ENCODE measurements at regions not wholly inside any gene's neighbourhood (a gene's known extent, or its start where the extent isn't known, plus 50 kb on each side); places are given as distances from the start of the nearest gene placed in this dataset.
A peak's percentile ranks its signal among the peaks of the same experiment; 100 is the strongest.

DNA sequence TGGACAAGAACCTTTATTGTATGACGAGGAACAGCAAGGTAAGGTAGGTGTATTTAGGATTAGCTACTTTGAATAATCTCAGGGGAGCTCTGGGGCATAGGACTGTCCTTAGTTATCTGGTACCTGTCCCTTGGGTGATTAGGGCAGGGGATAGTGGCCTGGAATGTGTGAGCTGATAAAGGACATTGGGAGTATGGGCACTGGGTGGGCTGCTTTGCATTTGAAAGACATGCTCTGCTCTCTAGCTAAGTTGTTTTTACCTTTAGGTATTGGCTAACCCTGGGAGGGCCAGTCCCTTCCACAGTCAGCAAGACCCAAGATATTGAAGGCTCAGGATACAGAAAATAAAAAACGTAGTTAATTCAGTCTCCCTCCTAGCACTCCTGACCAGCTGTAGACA lies 282.8 kb upstream of the C9orf72 start:
- H3K9me3 Mint-ChIP-seq, result no peaks in the 10 kb centered on the region
- H3K36me3 Mint-ChIP-seq (ENCODE audit: low read depth), result no peaks in the 10 kb centered on the region
- no peak overlapping the region for H3K4me3 Mint-ChIP-seq
- H3K27me3 Mint-ChIP-seq (ENCODE audit: low read depth), result peaks cover 8% of the 10 kb centered on the region
- TF ChIP-seq, protein P1, sequence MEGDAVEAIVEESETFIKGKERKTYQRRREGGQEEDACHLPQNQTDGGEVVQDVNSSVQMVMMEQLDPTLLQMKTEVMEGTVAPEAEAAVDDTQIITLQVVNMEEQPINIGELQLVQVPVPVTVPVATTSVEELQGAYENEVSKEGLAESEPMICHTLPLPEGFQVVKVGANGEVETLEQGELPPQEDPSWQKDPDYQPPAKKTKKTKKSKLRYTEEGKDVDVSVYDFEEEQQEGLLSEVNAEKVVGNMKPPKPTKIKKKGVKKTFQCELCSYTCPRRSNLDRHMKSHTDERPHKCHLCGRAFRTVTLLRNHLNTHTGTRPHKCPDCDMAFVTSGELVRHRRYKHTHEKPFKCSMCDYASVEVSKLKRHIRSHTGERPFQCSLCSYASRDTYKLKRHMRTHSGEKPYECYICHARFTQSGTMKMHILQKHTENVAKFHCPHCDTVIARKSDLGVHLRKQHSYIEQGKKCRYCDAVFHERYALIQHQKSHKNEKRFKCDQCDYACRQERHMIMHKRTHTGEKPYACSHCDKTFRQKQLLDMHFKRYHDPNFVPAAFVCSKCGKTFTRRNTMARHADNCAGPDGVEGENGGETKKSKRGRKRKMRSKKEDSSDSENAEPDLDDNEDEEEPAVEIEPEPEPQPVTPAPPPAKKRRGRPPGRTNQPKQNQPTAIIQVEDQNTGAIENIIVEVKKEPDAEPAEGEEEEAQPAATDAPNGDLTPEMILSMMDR (IDR thresholded peaks at IDR 0.05; ENCODE audit: unreplicated experiment in 3 of 3), result no peak
- H3K27ac Mint-ChIP-seq, result no peak overlapping the region
- peaks cover 5% of the 10 kb centered on the region for H3K4me1 Mint-ChIP-seq

DNA sequence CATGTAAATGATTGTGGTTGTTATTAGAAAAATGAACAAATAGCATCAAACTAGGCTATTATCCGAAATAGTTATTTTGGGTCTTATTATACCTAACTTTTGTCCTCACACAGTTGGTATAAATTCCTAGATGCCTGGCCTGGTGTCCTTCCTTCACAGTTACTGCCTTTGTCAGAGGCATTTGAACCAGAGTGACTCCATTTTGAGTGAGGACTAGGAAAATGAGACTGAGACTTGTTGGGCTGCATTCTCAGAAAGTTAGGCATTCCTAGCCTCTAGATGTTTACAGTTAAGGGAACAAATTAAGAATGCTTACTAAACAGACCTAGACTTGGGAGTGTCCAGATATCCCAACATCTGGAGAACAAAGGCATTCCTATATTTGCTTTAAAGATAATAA lies 283.5 kb upstream of the C9orf72 start:
- H3K4me1 Mint-ChIP-seq, result peaks cover 3% of the 10 kb centered on the region
- no peaks in the 10 kb centered on the region for H3K9me3 Mint-ChIP-seq
- no peaks in the 10 kb centered on the region for H3K36me3 Mint-ChIP-seq (ENCODE audit: low read depth)
- TF ChIP-seq, protein P1 (IDR thresholded peaks at IDR 0.05; ENCODE audit: unreplicated experiment in 3 of 3), result no peak
- no peak overlapping the region for H3K27ac Mint-ChIP-seq
- peaks cover 8% of the 10 kb centered on the region for H3K27me3 Mint-ChIP-seq (ENCODE audit: low read depth)
- H3K4me3 Mint-ChIP-seq, result no peak overlapping the region

GRCh38 chr9:27861887-27862286 lies 288.6 kb upstream of the C9orf72 start:
- Mint-ChIP-seq H3K4me1 (peaks cover 14% of the 10 kb centered on the region), H3K27me3 (ENCODE audit: low read depth) (peaks cover 3% of the 10 kb centered on the region), H3K27ac (no peak overlapping the region), H3K36me3 (ENCODE audit: low read depth) (no peaks in the 10 kb centered on the region), H3K4me3 (no peak overlapping the region), H3K9me3 (no peaks in the 10 kb centered on the region)
- TF ChIP-seq, protein P1 (IDR thresholded peaks at IDR 0.05; ENCODE audit: unreplicated experiment in 3 of 3), result no peak

DNA sequence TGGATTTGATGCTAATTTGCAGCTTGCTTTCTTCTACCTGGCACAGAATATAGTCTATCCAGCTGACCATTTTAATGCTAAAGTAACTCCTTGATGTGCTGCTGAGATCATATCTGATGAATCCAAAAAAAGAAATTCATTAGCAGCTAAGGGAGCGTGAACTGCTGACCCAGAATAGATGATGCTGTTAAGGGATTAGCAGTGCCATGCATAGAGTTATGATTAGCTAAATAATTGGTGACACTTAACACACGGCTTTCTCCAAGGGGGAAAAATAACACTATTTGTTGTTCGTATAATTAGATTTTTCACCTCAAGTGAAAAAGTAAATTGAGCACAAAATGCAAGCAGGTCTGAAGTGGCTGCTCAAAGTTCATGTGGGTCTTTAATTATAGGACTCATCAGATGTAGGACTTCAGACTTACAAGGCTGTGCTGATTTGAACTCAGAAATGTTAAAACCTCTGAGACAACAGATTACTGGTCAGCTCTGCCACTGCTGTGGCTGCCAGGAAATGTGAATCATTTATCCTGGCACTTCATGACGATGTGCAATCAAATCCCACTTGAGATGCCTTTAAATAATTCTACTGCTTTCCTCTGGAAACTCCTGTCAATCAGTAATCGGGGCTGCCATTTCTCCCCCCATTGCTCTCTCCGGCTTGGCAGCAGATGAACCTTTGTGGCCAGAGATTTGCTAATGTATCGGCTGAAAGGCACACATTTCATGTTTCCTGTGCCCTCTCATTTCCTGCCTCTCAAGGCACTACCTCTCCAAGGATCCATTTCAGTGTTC lies 291.6 kb upstream of the C9orf72 start:
- H3K9me3 Mint-ChIP-seq, result no peaks in the 10 kb centered on the region
- no peaks in the 10 kb centered on the region for H3K27me3 Mint-ChIP-seq (ENCODE audit: low read depth)
- no peaks in the 10 kb centered on the region for H3K36me3 Mint-ChIP-seq (ENCODE audit: low read depth)
- TF ChIP-seq, protein P1 (IDR thresholded peaks at IDR 0.05; ENCODE audit: unreplicated experiment in 3 of 3), result no peak
- peak overlapping the region; percentile 45 to 63 (median 55) for H3K27ac Mint-ChIP-seq
- H3K4me3 Mint-ChIP-seq, result no peak overlapping the region
- peaks cover 14% of the 10 kb centered on the region for H3K4me1 Mint-ChIP-seq

- H3K4me1 Mint-ChIP-seq, result peaks cover 11% of the 10 kb centered on the region
- TF ChIP-seq, protein P1 (IDR thresholded peaks at IDR 0.05; ENCODE audit: unreplicated experiment in 3 of 3), result no peak
These were observed 293.5 kb upstream of the C9orf72 start for GRCh38 chr9:27866741-27867140.

GRCh38 chr9:27870404-27870803 lies 297.1 kb upstream of the C9orf72 start:
- Mint-ChIP-seq H3K36me3 (ENCODE audit: low read depth) (no peaks in the 10 kb centered on the region), H3K4me1 (peaks cover under 1% of the 10 kb centered on the region), H3K9me3 (no peaks in the 10 kb centered on the region), H3K4me3 (no peak overlapping the region), H3K27ac (no peak overlapping the region), H3K27me3 (ENCODE audit: low read depth) (no peaks in the 10 kb centered on the region)
- TF ChIP-seq, protein P1 (IDR thresholded peaks at IDR 0.05; ENCODE audit: unreplicated experiment in 3 of 3), result no peak

More at GRCh38 chr9:27866741-27867140, 293.5 kb upstream of the C9orf72 start:
- Mint-ChIP-seq H3K9me3 (no peaks in the 10 kb centered on the region), H3K27me3 (ENCODE audit: low read depth) (no peaks in the 10 kb centered on the region), H3K4me3 (no peak overlapping the region), H3K27ac (no peak overlapping the region), H3K36me3 (ENCODE audit: low read depth) (no peaks in the 10 kb centered on the region)
